Brain microvascular endothelial cell (primary cell): ENCODE measurements at regions not wholly inside any gene's neighbourhood (a gene's known extent, or its start where the extent isn't known, plus 50 kb on each side); places are given as distances from the start of the nearest gene placed in this dataset.

ENCODE experiments used
- DNase-seq: peaks from one replicate; pipeline ENCODE4 v3.0.0-alpha.2; 2020
- H3K27ac ChIP-seq: fragments of 250-450 bp; sonication (Bioruptor Pico); 2 replicates; pipeline ENCODE4 v1.5.1; 2020; ENCODE audit warnings: mild to moderate bottlenecking, moderate library complexity
- H3K27me3 ChIP-seq: fragments of 250-450 bp; sonication (Bioruptor Pico); replicated peaks from 2 replicates; pipeline ENCODE4 v1.5.1; 2020; ENCODE audit warnings: mild to moderate bottlenecking
- H3K36me3 ChIP-seq: fragments of 250-450 bp; sonication (Bioruptor Pico); replicated peaks from 2 replicates; pipeline ENCODE4 v1.5.1; 2020; ENCODE audit warnings: mild to moderate bottlenecking
- H3K4me3 ChIP-seq: 2 replicates; pipeline ENCODE4 v1.5.1; 2011; ENCODE audit warnings: low read depth, mild to moderate bottlenecking, control low read depth, low read length, moderate library complexity
- CTCF ChIP-seq: IDR thresholded peaks from 2 replicates; pipeline ENCODE4 v1.5.1; 2011; ENCODE audit warnings: low read depth, mild to moderate bottlenecking, moderate library complexity, low read length, control low read depth, inconsistent platforms; ENCODE audit errors: missing control alignments
- in situ Hi-C: cut with HindIII; loops from 2 replicates; pipeline ENCODE4 v1.10.0; 2017; ENCODE audit warnings: low sequenced_read_pairs, low pct_ligation_motif_present

- DNase-seq, result no peak
- no peak for TF ChIP-seq CTCF
- in situ Hi-C loops, result no loop called here
- H3K36me3 ChIP-seq, result no peaks in the 10 kb centered on the region
- no peak overlapping the region for H3K4me3 ChIP-seq
- H3K27me3 ChIP-seq, result no peaks in the 10 kb centered on the region
- peak overlapping the region; percentile 39 for H3K27ac ChIP-seq
Observed at GRCh38 chr7:22676385-22676784, 50.6 kb upstream of the IL6 start.

GRCh38 chr7:22675917-22676343 lies 51.1 kb upstream of the IL6 start:
- Histone ChIP-seq H3K4me3 (no peak overlapping the region), H3K27me3 (no peaks in the 10 kb centered on the region), H3K27ac (peak overlapping the region; percentile 39), H3K36me3 (no peaks in the 10 kb centered on the region)
- in situ Hi-C loops, result no loop called here
- no peak for TF ChIP-seq CTCF
- peak; percentile 67 for DNase-seq

GRCh38 chr7:22675421-22675820 lies 51.6 kb upstream of the IL6 start:
- Histone ChIP-seq H3K36me3 (no peaks in the 10 kb centered on the region), H3K27me3 (no peaks in the 10 kb centered on the region), H3K27ac (peak overlapping the region; percentile 39), H3K4me3 (no peak overlapping the region)
- no peak for TF ChIP-seq CTCF
- in situ Hi-C loops, result no loop called here
- no peak for DNase-seq

GRCh38 chr7:22672846-22673680 lies 53.9 kb upstream of the IL6 start:
- no peak for DNase-seq
- TF ChIP-seq CTCF, result no peak
- Histone ChIP-seq H3K4me3 (no peak overlapping the region), H3K36me3 (no peaks in the 10 kb centered on the region), H3K27ac (no peak overlapping the region), H3K27me3 (no peaks in the 10 kb centered on the region)
- in situ Hi-C loops, result no loop called here

- no peaks in the 10 kb centered on the region for H3K27me3 ChIP-seq
- no peak for TF ChIP-seq CTCF
- no peak for DNase-seq
- H3K4me3 ChIP-seq, result no peak overlapping the region
- in situ Hi-C loops, result no loop called here
- H3K27ac ChIP-seq, result no peak overlapping the region
- H3K36me3 ChIP-seq, result no peaks in the 10 kb centered on the region
Observed at GRCh38 chr7:22671177-22671879, 55.7 kb upstream of the IL6 start.
